GM23338 (cell line): ENCODE measurements at regions not wholly inside any gene's neighbourhood (a gene's known extent, or its start where the extent isn't known, plus 50 kb on each side); places are given as distances from the start of the nearest gene placed in this dataset.

Experiments
- ATAC-seq: fragments of 200-7000 bp; cut with Tn5 transposase; 3 replicates; pipeline ENCODE4 v1.9.1; 2020
- DNase-seq: peaks from one replicate; pipeline ENCODE4 v3.0.0-alpha.2; 2015; ENCODE audit warnings: low spot score
- H2AFZ ChIP-seq: fragments of 200-600 bp; sonication (generic); 2 replicates; pipeline ENCODE4 v1.8.0; 2016; ENCODE audit warnings: antibody characterized with exemption, mild to moderate bottlenecking, moderate library complexity
- H3F3A ChIP-seq: fragments of 200-600 bp; sonication (generic); replicated peaks from 2 replicates; pipeline ENCODE4 v1.8.0; 2017; ENCODE audit warnings: antibody characterized with exemption, mixed run types, low read depth
- H3K27ac ChIP-seq: fragments of 200-600 bp; sonication (generic); 2 replicates; pipeline ENCODE4 v1.6.1; 2016; ENCODE audit warnings: low read depth
- H3K27me3 ChIP-seq: fragments of 200-600 bp; sonication (generic); 2 replicates; pipeline ENCODE4 v1.8.0; 2016; ENCODE audit warnings: mild to moderate bottlenecking, mixed run types, moderate library complexity; ENCODE audit not compliant: insufficient read depth
- H3K36me3 ChIP-seq: fragments of 200-600 bp; sonication (generic); 2 replicates; pipeline ENCODE4 v1.8.0; 2016; ENCODE audit warnings: mild to moderate bottlenecking; ENCODE audit not compliant: insufficient read depth
- H3K4me1 ChIP-seq: fragments of 200-600 bp; sonication (generic); 2 replicates; pipeline ENCODE4 v1.8.0; 2016; ENCODE audit warnings: mild to moderate bottlenecking, moderate library complexity; ENCODE audit not compliant: insufficient read depth
- H3K4me2 ChIP-seq: fragments of 200-600 bp; sonication (generic); 2 replicates; pipeline ENCODE4 v1.7.1; 2017; ENCODE audit warnings: mixed run types
- H3K4me3 ChIP-seq: fragments of 200-600 bp; sonication (generic); 2 replicates; pipeline ENCODE4 v1.6.1; 2016; ENCODE audit warnings: mixed run types
- H3K79me2 ChIP-seq: fragments of 200-600 bp; sonication (generic); replicated peaks from 2 replicates; pipeline ENCODE4 v1.8.0; 2017; ENCODE audit warnings: mild to moderate bottlenecking; ENCODE audit not compliant: insufficient read depth
- H3K9me2 ChIP-seq: fragments of 200-600 bp; sonication (generic); 2 replicates; pipeline ENCODE4 v1.8.0; 2017; ENCODE audit not compliant: insufficient read depth
- H4K20me1 ChIP-seq: fragments of 200-600 bp; sonication (generic); replicated peaks from 2 replicates; pipeline ENCODE4 v1.8.0; 2017; ENCODE audit warnings: mild to moderate bottlenecking; ENCODE audit not compliant: insufficient read depth
- H3K27ac Mint-ChIP-seq: 2 replicates; pipeline ENCODE4 v1.8.0; 2020; ENCODE audit warnings: inconsistent platforms, mild to moderate bottlenecking, moderate library complexity, mixed read lengths
- H3K27me3 Mint-ChIP-seq: 3 replicates; pipeline ENCODE4 v1.8.0; 2022; ENCODE audit warnings: low read depth, mild to moderate bottlenecking, moderate library complexity, mixed read lengths, inconsistent platforms; ENCODE audit not compliant: insufficient read depth, poor library complexity
- H3K36me3 Mint-ChIP-seq: 3 replicates; pipeline ENCODE4 v1.8.0; 2021; ENCODE audit warnings: low read depth, mild to moderate bottlenecking, inconsistent platforms, moderate library complexity, mixed read lengths
- H3K4me1 Mint-ChIP-seq: 3 replicates; pipeline ENCODE4 v1.8.0; 2020; ENCODE audit warnings: mild to moderate bottlenecking, inconsistent platforms, mixed read lengths
- H3K4me3 Mint-ChIP-seq: 3 replicates; pipeline ENCODE4 v1.8.0; 2021; ENCODE audit warnings: moderate library complexity, mild to moderate bottlenecking, inconsistent platforms, mixed read lengths
- H3K9me3 Mint-ChIP-seq: 3 replicates; pipeline ENCODE4 v1.8.0; 2020; ENCODE audit warnings: moderate library complexity, mild to moderate bottlenecking, inconsistent platforms, mixed read lengths
- CREB1 ChIP-seq: fragments of 250-450 bp; sonication (Bioruptor Pico); IDR thresholded peaks from 2 replicates; pipeline ENCODE4 v1.5.0; 2020; ENCODE audit warnings: low read depth, mild to moderate bottlenecking, moderate library complexity
- EZH2 ChIP-seq: fragments of 200-600 bp; sonication (generic); IDR thresholded peaks from one replicate; pipeline ENCODE4 v1.8.0; 2017; ENCODE audit warnings: antibody characterized with exemption, mild to moderate bottlenecking, low read depth; ENCODE audit not compliant: unreplicated experiment
- EZH2phosphoT487 ChIP-seq: fragments of 200-600 bp; sonication (generic); IDR thresholded peaks from one replicate; pipeline ENCODE4 v1.8.1; 2018; ENCODE audit warnings: antibody characterized with exemption; ENCODE audit not compliant: unreplicated experiment
- JUNB ChIP-seq: IDR thresholded peaks from one replicate; pipeline ENCODE4 v1.6.1; 2016; ENCODE audit warnings: antibody characterized with exemption; ENCODE audit not compliant: unreplicated experiment
- POLR2AphosphoS5 ChIP-seq: IDR thresholded peaks from 2 replicates; pipeline ENCODE4 v1.6.1; 2016; ENCODE audit warnings: antibody characterized with exemption, low read depth
- REST ChIP-seq: IDR thresholded peaks from one replicate; pipeline ENCODE4 v1.6.1; 2018; ENCODE audit warnings: antibody characterized with exemption; ENCODE audit not compliant: unreplicated experiment
- STAT1 ChIP-seq: IDR thresholded peaks from one replicate; pipeline ENCODE4 v1.6.1; 2016; ENCODE audit warnings: antibody characterized with exemption; ENCODE audit not compliant: unreplicated experiment
- ZNF114 ChIP-seq: fragments of 250-450 bp; sonication (Bioruptor Pico); IDR thresholded peaks from 2 replicates; pipeline ENCODE4 v1.5.0; 2020; ENCODE audit warnings: mild to moderate bottlenecking, moderate library complexity
- ZNF331 ChIP-seq: fragments of 250-450 bp; sonication (Bioruptor Pico); IDR thresholded peaks from 2 replicates; pipeline ENCODE4 v1.5.0; 2020; ENCODE audit warnings: low read depth, mild to moderate bottlenecking, moderate library complexity
- TF ChIP-seq, protein P1 (sequence below): fragments of 250-450 bp; sonication (Bioruptor Pico); IDR thresholded peaks from 2 replicates; pipeline ENCODE4 v1.5.0; 2020; ENCODE audit warnings: mild to moderate bottlenecking, moderate library complexity
- TF ChIP-seq, protein P2 (sequence below), 2 experiments: fragments of 200-600 bp in 1 of 2; sonication (generic) in 1 of 2; conservative IDR thresholded peaks; 2 replicates each; pipeline versions ENCODE4 v1.5.1 to v1.6.1; 2016 to 2017; ENCODE audit warnings: antibody characterized with exemption in 2 of 2, low read depth in 2 of 2, mild to moderate bottlenecking in 2 of 2, moderate library complexity in 1 of 2

- Mint-ChIP-seq H3K27ac (no peak overlapping the region), H3K9me3 (no peaks in the 10 kb centered on the region), H3K4me1 (peaks cover 20% of the 10 kb centered on the region), H3K27me3 (no peaks in the 10 kb centered on the region), H3K4me3 (no peak overlapping the region), H3K36me3 (no peaks in the 10 kb centered on the region)
- H3K36me3 ChIP-seq: no peaks in the 10 kb centered on the region
- DNase-seq: no peak
- H4K20me1 ChIP-seq: no peaks in the 10 kb centered on the region
- H3K27me3 ChIP-seq: no peaks in the 10 kb centered on the region
- no peaks in the 10 kb centered on the region for H3K9me2 ChIP-seq
- peaks cover 3% of the 10 kb centered on the region; the same call in 1 of the 2 replicates for H3K4me1 ChIP-seq
- H3K4me2 ChIP-seq: no peak overlapping the region
- TF ChIP-seq, protein P1, sequence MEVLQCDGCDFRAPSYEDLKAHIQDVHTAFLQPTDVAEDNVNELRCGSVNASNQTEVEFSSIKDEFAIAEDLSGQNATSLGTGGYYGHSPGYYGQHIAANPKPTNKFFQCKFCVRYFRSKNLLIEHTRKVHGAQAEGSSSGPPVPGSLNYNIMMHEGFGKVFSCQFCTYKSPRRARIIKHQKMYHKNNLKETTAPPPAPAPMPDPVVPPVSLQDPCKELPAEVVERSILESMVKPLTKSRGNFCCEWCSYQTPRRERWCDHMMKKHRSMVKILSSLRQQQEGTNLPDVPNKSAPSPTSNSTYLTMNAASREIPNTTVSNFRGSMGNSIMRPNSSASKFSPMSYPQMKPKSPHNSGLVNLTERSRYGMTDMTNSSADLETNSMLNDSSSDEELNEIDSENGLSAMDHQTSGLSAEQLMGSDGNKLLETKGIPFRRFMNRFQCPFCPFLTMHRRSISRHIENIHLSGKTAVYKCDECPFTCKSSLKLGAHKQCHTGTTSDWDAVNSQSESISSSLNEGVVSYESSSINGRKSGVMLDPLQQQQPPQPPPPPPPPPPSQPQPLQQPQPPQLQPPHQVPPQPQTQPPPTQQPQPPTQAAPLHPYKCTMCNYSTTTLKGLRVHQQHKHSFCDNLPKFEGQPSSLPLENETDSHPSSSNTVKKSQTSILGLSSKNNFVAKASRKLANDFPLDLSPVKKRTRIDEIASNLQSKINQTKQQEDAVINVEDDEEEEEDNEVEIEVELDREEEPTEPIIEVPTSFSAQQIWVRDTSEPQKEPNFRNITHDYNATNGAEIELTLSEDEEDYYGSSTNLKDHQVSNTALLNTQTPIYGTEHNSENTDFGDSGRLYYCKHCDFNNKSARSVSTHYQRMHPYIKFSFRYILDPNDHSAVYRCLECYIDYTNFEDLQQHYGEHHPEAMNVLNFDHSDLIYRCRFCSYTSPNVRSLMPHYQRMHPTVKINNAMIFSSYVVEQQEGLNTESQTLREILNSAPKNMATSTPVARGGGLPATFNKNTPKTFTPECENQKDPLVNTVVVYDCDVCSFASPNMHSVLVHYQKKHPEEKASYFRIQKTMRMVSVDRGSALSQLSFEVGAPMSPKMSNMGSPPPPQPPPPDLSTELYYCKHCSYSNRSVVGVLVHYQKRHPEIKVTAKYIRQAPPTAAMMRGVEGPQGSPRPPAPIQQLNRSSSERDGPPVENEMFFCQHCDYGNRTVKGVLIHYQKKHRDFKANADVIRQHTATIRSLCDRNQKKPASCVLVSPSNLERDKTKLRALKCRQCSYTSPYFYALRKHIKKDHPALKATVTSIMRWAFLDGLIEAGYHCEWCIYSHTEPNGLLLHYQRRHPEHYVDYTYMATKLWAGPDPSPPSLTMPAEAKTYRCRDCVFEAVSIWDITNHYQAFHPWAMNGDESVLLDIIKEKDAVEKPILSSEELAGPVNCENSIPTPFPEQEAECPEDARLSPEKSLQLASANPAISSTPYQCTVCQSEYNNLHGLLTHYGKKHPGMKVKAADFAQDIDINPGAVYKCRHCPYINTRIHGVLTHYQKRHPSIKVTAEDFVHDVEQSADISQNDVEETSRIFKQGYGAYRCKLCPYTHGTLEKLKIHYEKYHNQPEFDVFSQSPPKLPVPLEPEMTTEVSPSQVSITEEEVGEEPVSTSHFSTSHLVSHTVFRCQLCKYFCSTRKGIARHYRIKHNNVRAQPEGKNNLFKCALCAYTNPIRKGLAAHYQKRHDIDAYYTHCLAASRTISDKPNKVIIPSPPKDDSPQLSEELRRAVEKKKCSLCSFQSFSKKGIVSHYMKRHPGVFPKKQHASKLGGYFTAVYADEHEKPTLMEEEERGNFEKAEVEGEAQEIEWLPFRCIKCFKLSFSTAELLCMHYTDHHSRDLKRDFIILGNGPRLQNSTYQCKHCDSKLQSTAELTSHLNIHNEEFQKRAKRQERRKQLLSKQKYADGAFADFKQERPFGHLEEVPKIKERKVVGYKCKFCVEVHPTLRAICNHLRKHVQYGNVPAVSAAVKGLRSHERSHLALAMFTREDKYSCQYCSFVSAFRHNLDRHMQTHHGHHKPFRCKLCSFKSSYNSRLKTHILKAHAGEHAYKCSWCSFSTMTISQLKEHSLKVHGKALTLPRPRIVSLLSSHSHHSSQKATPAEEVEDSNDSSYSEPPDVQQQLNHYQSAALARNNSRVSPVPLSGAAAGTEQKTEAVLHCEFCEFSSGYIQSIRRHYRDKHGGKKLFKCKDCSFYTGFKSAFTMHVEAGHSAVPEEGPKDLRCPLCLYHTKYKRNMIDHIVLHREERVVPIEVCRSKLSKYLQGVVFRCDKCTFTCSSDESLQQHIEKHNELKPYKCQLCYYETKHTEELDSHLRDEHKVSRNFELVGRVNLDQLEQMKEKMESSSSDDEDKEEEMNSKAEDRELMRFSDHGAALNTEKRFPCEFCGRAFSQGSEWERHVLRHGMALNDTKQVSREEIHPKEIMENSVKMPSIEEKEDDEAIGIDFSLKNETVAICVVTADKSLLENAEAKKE (CRISPR knock-in tag): no peak
- TF ChIP-seq EZH2phosphoT487 (no peak), ZNF331 (CRISPR knock-in tag) (no peak), CREB1 (CRISPR knock-in tag) (no peak), JUNB (no peak), STAT1 (no peak), EZH2 (no peak), REST (no peak), ZNF114 (CRISPR knock-in tag) (no peak), POLR2AphosphoS5 (no peak)
- TF ChIP-seq, protein P2, sequence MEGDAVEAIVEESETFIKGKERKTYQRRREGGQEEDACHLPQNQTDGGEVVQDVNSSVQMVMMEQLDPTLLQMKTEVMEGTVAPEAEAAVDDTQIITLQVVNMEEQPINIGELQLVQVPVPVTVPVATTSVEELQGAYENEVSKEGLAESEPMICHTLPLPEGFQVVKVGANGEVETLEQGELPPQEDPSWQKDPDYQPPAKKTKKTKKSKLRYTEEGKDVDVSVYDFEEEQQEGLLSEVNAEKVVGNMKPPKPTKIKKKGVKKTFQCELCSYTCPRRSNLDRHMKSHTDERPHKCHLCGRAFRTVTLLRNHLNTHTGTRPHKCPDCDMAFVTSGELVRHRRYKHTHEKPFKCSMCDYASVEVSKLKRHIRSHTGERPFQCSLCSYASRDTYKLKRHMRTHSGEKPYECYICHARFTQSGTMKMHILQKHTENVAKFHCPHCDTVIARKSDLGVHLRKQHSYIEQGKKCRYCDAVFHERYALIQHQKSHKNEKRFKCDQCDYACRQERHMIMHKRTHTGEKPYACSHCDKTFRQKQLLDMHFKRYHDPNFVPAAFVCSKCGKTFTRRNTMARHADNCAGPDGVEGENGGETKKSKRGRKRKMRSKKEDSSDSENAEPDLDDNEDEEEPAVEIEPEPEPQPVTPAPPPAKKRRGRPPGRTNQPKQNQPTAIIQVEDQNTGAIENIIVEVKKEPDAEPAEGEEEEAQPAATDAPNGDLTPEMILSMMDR (conservative IDR thresholded peaks at IDR 0.05; ENCODE audit: low read depth in 2 of 2): no peak
- no peaks in the 10 kb centered on the region for H3K79me2 ChIP-seq
- peak overlapping the region; percentile 98; the same call in 1 of the 2 replicates for H2AFZ ChIP-seq
- no peaks in the 10 kb centered on the region for H3F3A ChIP-seq
- H3K4me3 ChIP-seq: no peak overlapping the region
- no peak overlapping the region for H3K27ac ChIP-seq
- no peak for ATAC-seq
Measured at GRCh38 chr2:172215936-172216335, 113.2 kb upstream of the DLX2 start.
